ENCODE measurements at regions not wholly inside any gene's neighbourhood (a gene's known extent, or its start where the extent isn't known, plus 50 kb on each side); places are given as distances from the start of the nearest gene placed in this dataset.
"Not testable (repeated sequence)": the region's sequence is repeated elsewhere in the genome, so short reads cannot be mapped to it uniquely, and the experiment has no call there.

GRCh38 chr1:221559911-221560310 lies 182.0 kb downstream of the DUSP10 start:
- intact Hi-C loops (cut with micrococcal nuclease): no loop called here

GRCh38 chr1:221562542-221563475 lies 179.1 kb downstream of the DUSP10 start:
- intact Hi-C loops (cut with micrococcal nuclease): no loop called here

DNA sequence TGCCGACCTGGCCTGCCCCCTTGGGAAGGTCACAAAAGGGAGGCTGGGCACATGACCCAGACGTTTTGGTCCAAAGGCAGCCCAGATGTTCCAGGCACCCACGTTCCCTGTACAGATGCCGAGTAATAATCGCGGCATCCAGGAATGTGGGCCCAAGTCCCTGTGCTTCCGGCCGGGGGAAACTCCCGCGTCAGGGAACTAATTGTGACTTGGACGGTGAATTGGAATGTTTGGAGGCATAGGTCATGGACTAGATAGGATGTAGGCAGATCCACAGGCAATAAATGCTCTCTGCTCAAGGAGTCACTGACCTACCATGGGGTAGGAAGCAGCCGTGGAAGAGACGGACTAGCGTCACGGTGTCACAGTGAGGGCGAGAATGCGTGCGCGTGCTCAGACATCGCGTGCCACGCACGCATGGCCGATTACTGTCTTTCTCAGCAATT lies 178.4 kb downstream of the DUSP10 start:
- intact Hi-C loops (cut with micrococcal nuclease): no loop called here

- intact Hi-C loops (cut with micrococcal nuclease): no loop called here
Observed at GRCh38 chr1:221564891-221565290, 177.0 kb downstream of the DUSP10 start.

DNA sequence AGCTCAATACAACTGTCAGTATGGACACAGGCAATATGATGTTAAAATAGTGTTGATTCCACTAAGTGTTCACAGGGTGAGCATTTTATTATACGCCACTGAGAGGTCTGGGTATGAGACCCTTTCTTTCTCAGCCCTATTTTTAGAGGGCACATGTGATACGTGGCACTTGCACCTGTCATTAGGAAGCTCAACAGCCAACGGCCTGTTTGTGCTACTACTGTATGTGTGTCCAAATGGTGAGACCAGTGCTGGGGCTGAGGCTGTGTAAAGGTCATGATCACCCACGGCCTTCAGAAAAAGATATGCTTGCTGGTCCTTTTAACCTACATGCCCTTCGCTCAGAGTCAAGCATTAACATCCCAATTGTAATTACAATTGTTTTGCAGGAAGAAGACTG lies 176.2 kb downstream of the DUSP10 start:
- intact Hi-C loops (cut with micrococcal nuclease): no loop called here

- intact Hi-C loops (cut with micrococcal nuclease): no loop called here
Observed at GRCh38 chr1:221567859-221568507, 173.9 kb downstream of the DUSP10 start.

GRCh38 chr1:221573756-221574155 lies 168.1 kb downstream of the DUSP10 start:
- intact Hi-C loops (cut with micrococcal nuclease): no loop called here

GRCh38 chr1:221574529-221574928 lies 167.4 kb downstream of the DUSP10 start:
- intact Hi-C loops (cut with micrococcal nuclease): no loop called here

DNA sequence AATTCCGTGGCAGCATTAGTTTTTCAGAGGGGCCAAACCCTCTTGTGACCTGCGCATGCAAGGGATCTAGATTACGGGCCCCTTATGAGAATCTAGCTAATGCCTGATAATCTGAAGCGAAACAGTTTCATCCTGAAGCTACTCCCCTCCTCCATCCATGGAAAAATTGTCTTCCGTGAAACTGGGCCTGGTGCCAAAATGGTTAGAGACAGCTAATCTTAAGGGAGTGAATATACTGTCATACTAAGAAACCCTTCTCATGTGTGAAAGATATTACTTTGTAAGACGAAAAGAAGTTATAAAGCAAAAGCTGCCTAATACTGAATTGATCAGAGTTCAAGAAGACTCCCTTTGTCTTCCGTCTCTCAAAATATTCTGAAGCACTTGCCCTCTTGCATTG lies 166.3 kb downstream of the DUSP10 start:
- intact Hi-C loops (cut with micrococcal nuclease): no loop called here

GRCh38 chr1:221576268-221576667 lies 165.6 kb downstream of the DUSP10 start:
- intact Hi-C loops (cut with micrococcal nuclease): no loop called here

GRCh38 chr1:221583465-221583864 lies 158.4 kb downstream of the DUSP10 start:
- intact Hi-C loops (cut with micrococcal nuclease): no loop called here

DNA sequence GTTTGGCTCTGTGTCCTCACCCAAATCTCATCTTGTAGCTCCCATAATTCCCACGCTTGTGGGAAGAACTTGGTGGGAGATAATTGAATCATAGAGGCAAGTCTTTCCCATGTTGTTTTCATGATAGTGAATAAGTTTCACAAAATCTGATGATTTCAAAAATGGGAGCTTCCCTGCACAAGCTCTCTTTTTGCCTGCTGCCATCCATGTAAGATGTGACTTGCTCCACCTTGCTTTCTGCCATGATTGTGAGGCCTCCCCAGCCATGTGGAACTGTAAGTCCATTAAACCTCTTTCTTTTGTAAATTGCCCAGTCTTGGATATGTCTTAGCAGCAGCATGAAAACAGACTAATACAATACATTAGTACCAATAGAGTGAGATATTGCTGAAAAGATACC lies 154.9 kb downstream of the DUSP10 start:
- intact Hi-C loops (cut with micrococcal nuclease): not testable (repeated sequence)

DNA sequence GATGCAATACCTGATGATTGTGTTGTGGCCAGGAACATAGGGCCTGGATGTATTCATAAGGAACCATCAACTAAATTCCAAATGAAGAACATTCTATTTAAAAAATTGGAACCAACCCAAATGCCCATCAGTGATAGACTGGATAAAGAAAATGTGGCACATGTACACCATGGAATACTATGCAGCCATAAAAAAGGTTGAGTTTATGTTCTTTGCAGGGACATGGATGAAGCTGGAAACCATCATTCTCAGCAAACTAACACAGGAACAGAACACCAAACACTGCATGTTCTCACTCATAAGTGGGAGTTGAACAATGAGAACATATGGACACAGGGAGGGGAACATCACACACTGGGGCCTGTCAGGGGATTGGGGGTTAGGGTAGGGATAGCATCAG lies 150.6 kb downstream of the DUSP10 start:
- intact Hi-C loops (cut with micrococcal nuclease): not testable (repeated sequence)

GRCh38 chr1:221594576-221594975 lies 147.3 kb downstream of the DUSP10 start:
- intact Hi-C loops (cut with micrococcal nuclease): no loop called here

DNA sequence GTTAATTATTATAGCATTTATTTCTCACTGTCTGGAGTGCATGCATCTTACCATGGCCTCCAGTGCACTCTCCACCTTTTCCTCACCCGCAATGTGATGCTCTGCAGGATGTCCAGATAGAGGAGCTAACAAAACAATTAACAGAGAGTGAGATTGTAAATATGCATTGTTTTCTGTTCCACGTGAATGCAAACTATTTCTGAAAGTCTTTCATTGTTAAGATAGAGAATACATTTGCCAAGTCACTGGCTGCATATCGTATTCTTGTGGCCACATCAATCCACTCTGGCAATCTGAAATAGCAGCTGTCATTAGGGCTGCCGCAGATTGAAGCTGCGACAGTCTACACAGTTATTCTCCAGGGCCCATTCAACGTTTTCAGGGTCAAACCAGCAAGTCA lies 143.8 kb downstream of the DUSP10 start:
- intact Hi-C loops (cut with micrococcal nuclease): no loop called here

- intact Hi-C loops (cut with micrococcal nuclease): no loop called here
Observed at GRCh38 chr1:221601166-221601565, 140.7 kb downstream of the DUSP10 start.

- intact Hi-C loops (cut with micrococcal nuclease): no loop called here
Observed at GRCh38 chr1:221602830-221603229, 139.1 kb downstream of the DUSP10 start.

GRCh38 chr1:221604390-221604789 lies 137.5 kb downstream of the DUSP10 start:
- intact Hi-C loops (cut with micrococcal nuclease): not testable (repeated sequence)

DNA sequence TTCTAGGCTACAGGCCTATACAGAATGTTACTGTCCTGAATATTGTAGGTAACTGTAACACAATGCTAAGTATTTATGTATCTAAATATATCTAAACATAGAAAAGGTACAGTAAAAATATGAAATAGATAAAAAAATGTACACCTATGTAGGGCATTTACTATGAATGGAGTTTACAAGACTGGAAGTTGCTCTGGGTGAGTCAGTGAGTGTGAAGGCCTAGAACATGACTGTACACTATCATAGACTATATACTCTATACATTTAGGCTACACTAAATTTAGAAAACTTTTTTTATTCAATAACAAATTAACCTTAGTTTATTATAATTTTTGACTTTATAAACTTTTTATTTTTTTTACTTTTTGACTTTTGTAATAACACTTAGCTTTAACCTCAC lies 136.9 kb downstream of the DUSP10 start:
- intact Hi-C loops (cut with micrococcal nuclease): no loop called here

GRCh38 chr1:221605569-221605968 lies 136.3 kb downstream of the DUSP10 start:
- intact Hi-C loops (cut with micrococcal nuclease): no loop called here

DNA sequence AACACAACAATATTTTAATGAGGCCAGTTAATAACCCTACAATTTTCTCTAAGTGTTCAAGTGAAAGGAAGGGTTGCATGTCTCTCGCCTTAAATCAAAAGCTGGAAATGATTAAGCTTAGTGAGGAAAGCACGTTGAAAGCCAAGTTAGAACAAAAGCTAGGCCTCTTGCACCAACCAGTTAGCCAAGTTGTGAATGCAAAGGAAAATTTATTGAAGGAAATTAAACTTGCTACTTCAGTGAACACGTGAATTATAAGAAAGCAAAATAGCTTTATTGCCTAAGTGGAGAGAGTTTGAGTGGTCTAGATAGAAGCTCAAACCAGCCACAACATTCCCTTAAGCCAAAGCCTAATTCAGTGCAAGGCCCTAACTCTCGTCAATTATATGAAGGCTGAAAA lies 135.6 kb downstream of the DUSP10 start:
- intact Hi-C loops (cut with micrococcal nuclease): no loop called here

DNA sequence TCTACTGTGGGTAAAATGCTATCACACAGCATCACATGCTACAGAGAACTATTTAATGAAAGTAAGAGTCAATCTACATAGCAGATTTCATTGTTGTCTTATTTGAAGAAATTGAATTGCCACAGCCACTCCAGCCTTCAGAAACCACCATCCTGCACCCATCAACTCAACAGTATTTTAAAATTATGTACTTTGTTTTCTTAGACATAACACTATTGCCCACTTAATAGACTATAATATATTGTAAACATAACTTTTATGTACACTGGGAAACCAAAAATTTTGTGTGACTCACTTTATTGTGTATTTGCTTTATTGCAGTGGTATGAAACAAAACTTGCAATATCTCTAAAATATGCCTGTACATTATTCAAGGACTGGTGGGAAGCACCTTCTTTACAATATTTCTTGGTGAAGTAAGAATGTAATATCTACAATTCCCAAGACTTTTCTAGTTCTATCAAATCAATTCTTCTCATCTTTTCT lies 133.0 kb downstream of the DUSP10 start:
- intact Hi-C loops (cut with micrococcal nuclease): no loop called here

DNA sequence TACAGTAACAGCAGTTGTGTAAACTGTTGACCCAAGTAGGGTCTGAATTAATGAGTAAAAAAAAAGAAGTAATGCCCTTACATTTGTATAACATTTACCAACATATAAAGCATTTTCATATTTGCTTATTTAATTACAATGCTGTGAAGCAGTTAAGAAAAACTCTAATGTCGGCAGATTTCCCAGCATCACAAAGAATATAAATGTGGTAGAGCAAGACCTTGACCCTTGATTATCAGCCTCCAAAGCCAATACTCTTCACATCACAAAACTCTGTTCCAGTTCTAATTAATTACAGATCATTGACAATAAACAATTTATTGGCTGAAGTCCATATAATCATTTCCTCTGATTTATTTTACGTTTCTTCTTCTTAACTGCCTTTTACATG lies 130.2 kb downstream of the DUSP10 start:
- intact Hi-C loops (cut with micrococcal nuclease): no loop called here
